GM04504 (cell line): ENCODE measurements at regions not wholly inside any gene's neighbourhood (a gene's known extent, or its start where the extent isn't known, plus 50 kb on each side); places are given as distances from the start of the nearest gene placed in this dataset.
"Not testable (repeated sequence)": the region's sequence is repeated elsewhere in the genome, so short reads cannot be mapped to it uniquely, and the experiment has no call there.

ENCODE experiments used
- DNase-seq: peaks from one replicate; pipeline ENCODE4 v3.0.0-alpha.2; 2012; ENCODE audit warnings: low read depth

- DNase-seq, result no peak
These were observed 1069.2 kb upstream of the CHAC2 start for GRCh38 chr2:52698408-52698807.

DNA sequence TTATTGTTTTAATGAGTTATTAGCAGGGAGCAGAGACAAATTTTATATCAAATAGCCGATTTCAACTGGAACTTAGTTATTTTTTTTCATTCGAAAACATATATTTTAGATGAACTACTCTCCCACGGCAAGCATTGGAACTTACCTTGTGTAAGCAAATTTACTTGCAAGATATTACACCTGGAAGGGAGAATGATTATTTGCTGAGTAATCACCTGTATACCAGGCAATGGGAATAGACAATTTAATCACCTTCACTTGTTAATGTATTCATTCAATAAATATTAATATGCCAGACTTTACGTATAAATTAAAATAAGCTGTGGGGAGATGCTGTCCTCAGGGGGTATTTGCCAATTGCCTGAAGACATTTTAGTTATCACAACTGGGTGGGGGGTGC lies 1069.9 kb upstream of the CHAC2 start:
- no peak for DNase-seq

- no peak for DNase-seq
These were observed 1071.9 kb upstream of the CHAC2 start for GRCh38 chr2:52695731-52696130.

- no peak for DNase-seq
These were observed 1080.7 kb upstream of the CHAC2 start for GRCh38 chr2:52686935-52687334.

- no peak for DNase-seq
These were observed 1091.5 kb upstream of the CHAC2 start for GRCh38 chr2:52676056-52676455.

DNA sequence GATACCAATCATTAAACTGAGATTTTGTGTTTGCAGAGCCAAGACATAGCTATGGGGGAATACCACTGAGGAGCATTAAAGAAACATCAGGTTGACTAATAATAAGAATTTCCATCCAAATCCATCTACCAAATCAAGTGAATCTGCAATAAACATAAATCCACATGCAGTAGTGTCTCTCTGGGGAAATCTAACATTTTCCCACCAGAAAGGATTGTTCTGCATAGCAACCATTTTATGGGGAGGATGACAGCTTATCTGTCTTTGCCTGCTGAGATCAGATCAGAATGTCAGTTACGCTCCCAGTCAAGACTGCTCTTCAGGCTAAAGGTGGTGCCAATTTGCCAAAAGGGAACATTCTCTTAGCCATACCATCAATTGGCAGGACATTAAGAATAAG lies 1098.9 kb upstream of the CHAC2 start:
- no peak for DNase-seq

DNA sequence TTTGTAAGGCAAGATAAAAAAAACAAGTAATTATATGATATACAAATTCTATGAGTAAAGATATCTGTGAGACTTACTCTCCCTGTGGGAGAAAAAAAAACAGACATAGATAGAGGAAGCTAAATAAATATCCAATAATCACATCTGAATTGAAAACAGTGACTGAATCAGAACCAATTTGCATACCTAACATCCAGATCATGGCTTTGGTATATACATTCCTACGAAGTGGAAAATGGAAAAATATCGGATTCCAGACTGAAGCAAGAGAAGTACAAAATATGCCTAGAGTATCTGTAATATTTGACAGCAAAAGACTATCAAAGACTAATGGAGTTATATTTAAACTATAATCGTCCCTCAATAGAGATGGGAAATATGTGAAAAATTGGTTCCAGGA lies 1108.1 kb upstream of the CHAC2 start:
- no peak for DNase-seq

DNA sequence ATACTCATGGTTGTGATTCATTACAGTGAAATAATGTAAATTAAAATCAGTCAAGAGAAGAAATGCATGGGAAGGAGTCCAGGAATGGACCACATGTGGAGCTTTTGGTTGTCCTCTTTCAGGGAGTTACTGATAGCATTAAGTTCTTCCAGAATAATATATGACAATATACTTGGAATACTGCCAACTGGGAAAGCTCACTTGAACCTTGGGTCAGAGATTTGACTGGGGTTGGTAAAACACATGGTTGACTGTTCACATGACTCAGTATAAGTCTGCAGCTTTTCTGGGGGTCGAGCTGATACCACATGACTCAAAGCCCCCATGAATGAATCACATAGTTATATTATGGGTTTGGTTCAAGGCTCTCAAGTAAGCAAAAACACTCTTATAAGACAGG lies 1109.0 kb upstream of the CHAC2 start:
- DNase-seq, result no peak

DNA sequence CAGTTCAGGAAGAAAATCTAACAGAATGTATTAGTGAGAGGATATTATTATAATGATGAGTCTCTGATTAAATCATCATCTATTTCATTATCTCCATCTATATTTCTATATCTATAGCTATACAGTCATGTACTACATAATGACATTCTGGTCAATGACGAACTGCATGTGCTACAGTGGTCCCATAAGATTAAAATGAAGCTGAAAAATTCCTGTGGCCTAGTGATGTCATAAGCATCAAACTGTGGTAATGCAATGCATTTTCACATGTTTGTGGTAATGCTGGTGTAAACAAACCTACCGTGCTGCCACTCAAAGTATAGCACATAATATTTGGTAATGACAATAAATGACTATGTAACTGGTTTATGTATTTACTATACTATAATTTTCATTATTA lies 1127.9 kb upstream of the CHAC2 start:
- DNase-seq, result no peak

DNA sequence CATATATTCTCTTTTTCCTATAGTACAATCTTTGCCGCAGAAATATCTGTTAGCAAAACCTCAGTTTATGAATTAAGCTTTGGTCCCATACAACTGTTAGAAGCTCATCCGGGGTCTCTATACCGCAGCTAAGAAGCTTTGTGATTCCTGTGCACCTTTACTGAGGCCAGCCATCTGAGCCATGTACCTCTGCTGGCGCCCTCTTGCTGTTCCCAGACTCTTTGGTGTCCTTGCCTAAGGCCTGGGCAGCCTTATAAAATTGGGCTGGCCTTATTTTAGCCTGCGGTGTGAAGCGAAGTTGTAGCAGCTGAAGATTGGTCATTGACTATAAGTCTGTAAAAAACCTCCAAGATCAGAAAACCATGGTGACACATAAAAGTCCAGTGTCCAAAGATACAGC lies 1135.1 kb upstream of the CHAC2 start:
- DNase-seq, result no peak

DNA sequence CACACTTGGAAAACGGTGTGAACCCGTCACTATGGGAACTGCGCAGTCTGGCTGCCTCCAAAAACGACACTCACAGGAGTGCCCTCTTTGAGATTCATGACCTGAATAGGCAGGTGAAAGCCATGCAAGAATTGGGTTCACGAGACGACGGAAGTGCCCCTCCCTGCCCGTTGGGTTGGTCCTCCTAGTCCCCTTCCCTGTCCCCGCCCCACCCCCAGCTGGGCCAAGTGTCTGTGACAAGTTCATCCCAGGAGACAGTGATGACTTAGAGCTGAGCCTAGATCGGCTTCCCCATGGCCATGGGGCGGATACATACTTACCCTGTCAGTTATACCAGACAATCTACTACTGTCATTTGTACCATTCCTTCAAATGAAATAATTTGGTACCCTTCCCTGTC lies 1137.7 kb upstream of the CHAC2 start:
- DNase-seq, result no peak

GRCh38 chr2:52629531-52629930 lies 1138.1 kb upstream of the CHAC2 start:
- DNase-seq, result no peak

GRCh38 chr2:52622266-52622665 lies 1145.3 kb upstream of the CHAC2 start:
- no peak for DNase-seq

DNA sequence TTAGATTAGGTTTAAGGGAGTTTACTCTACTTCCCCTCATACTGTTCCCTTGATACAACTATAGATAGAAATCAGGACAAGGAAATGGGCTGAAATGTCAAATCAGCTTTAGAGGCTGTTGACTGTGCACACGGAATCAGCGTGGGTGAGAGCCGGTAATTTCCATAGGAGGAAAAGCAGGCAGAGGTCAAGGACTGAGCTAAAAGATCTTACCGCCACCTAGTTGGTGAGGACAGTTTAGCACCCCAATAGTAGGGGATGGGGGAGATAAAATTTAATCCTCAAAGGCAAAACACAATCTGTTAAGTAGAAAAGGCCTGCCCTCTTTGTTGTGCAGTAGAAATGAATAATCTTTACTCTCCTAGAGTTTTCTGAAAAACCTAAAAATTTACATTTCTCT lies 1154.5 kb upstream of the CHAC2 start:
- DNase-seq, result no peak

- DNase-seq, result no peak
These were observed 1155.8 kb upstream of the CHAC2 start for GRCh38 chr2:52611759-52612158.

GRCh38 chr2:52608030-52608429 lies 1159.6 kb upstream of the CHAC2 start:
- DNase-seq, result no peak

GRCh38 chr2:52597346-52597745 lies 1170.3 kb upstream of the CHAC2 start:
- DNase-seq, result no peak

DNA sequence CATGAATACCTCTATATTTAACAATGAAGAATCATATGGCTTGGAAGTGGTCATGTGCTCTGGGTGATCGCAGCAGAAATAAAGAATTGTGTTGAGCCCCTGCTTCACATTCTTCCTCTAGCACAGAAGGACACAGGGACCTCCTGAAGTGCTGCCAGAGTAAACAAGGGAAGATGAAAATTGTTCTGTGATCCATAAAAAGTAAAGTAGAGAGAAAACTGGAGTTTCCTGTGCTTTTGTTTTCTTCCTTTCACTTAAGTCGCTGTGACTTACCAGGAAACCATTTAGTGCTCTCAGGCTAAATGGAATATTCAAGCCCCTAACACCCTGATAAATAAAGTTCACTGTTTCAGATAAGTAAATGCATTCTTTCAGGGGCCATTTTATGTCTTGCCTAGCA lies 1173.6 kb upstream of the CHAC2 start:
- DNase-seq, result no peak

- DNase-seq, result not testable (repeated sequence)
These were observed 1183.5 kb upstream of the CHAC2 start for GRCh38 chr2:52584071-52584470.

DNA sequence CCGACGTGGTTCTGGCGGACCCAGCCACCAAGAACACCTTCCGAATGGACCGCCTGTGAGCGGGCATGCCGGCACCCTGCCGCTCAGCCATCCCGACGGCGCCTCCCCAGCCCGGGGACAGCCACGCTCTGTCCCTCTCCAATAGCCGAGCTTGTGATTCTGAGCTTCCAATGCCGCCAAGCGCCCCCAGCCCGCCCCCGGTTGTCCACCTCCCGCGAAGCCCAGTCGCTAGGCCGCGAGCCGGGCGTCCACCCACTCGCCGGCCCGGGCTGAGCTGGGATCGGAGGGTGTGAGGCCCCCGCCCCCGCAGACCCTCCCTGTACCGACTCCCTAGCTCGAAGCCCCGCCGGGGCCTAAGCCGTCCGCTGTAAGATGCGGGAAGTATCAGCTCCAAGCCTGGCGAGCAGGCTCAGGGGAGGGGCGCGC lies 1195.1 kb upstream of the CHAC2 start:
- DNase-seq, result no peak

DNA sequence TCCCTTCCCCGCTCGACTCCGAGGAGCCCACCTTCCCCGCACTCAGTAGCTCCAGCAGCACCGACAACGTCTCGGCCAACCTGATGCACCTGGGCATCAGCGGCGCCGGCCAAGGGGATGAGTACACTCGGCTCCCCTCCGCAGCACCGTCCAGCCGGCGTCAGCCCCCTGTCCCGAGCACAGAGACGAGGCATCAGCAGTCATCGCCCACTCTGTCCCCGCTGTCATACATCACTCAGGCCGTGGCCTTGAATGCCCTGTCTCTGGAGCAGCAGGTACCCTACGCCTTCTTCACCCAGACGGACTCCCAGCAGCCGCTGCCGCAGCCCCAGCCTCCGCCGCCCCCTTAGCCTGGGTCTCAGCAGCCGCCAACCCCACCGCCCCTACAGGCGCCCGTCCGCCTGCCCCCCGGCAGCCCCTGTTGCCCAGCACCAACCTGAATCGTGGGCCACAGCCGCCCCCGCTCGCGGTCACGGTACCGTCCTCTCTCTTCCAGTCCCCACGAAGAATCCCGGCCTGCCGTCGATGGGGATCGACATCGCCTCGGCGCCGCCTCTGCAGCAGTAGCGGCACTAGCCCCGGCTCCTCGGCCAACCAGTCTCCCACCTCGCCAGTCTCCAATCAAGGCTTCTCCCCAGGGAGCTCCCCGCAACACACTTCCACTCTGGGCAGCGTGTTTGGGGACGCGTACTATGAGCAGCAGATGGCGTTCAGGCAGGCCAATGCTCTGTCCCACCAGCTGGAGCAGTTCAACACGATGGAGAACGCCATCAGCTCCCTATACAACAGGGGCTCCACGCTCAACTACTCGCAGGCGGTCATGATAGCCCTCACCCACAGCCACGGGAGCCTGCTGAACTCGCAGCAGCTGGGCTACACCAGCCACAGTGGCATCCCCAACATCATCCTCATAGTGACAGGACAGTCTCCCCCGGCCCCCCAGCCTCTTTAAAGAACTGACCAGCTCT lies 1195.9 kb upstream of the CHAC2 start:
- no peak for DNase-seq

DNA sequence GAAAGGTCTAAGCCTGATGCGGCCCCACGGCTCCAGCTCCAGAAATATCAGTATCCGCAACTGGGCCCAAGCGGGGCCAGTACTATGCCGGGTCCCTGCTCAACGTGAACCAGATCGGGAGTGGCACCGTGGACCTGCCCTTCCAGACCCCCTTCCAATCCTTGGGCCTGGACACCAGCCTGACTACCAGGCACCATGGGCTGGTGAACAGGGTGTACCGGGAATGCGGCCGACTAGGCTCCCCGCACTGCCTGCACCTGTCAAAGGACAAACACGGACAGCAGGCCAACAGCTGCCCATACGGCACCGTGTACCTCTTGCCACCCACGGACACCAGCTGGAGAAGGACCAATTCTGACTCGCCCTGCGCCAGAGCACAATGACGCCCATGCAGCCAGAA lies 1196.9 kb upstream of the CHAC2 start:
- no peak for DNase-seq

GRCh38 chr2:52563151-52563550 lies 1204.5 kb upstream of the CHAC2 start:
- DNase-seq, result no peak

GRCh38 chr2:52558265-52558664 lies 1209.3 kb upstream of the CHAC2 start:
- DNase-seq, result no peak
